ENCODE measurements at regions not wholly inside any gene's neighbourhood (a gene's known extent, or its start where the extent isn't known, plus 50 kb on each side); places are given as distances from the start of the nearest gene placed in this dataset.

DNA sequence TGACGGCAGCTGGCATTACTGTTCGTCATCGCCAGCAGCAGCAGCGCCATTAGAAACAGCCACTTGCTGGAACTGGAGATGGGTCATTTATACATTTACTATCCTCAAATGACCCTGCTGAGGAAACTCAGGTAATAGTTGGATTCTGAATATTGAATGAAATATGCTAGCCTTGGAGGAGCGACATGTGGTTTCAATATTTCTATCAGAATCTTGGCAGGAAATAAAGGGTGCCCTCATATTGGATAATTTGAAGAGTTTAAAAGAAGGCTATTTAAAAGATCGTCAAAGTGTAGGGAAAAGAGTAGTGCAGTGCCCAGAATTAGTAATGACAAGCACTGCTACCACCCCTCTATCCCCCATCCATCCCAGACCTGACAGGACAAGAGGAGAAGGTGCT is 109.6 kb upstream of the CPM start:
- TF ChIP-seq, protein P1, sequence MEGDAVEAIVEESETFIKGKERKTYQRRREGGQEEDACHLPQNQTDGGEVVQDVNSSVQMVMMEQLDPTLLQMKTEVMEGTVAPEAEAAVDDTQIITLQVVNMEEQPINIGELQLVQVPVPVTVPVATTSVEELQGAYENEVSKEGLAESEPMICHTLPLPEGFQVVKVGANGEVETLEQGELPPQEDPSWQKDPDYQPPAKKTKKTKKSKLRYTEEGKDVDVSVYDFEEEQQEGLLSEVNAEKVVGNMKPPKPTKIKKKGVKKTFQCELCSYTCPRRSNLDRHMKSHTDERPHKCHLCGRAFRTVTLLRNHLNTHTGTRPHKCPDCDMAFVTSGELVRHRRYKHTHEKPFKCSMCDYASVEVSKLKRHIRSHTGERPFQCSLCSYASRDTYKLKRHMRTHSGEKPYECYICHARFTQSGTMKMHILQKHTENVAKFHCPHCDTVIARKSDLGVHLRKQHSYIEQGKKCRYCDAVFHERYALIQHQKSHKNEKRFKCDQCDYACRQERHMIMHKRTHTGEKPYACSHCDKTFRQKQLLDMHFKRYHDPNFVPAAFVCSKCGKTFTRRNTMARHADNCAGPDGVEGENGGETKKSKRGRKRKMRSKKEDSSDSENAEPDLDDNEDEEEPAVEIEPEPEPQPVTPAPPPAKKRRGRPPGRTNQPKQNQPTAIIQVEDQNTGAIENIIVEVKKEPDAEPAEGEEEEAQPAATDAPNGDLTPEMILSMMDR (IDR thresholded peaks at IDR 0.05) = no peak
- no peak for TF ChIP-seq POLR2A (IDR thresholded peaks at IDR 0.05)
